Parathyroid adenoma (tissue), 2 donors: ENCODE measurements at regions not wholly inside any gene's neighbourhood (a gene's known extent, or its start where the extent isn't known, plus 50 kb on each side); places are given as distances from the start of the nearest gene placed in this dataset.

ENCODE experiments used
- H2AFZ ChIP-seq: fragments of 300-600 bp; sonication (generic); one replicate; pipeline ENCODE4 v1.7.0; 2017; ENCODE audit warnings: antibody characterized with exemption, mild to moderate bottlenecking
- H3K27ac ChIP-seq: fragments of 300-600 bp; sonication (generic); one replicate; pipeline ENCODE4 v1.7.0; 2017
- H3K27me3 ChIP-seq: fragments of 300-600 bp; sonication (generic); one replicate; pipeline ENCODE4 v1.7.0; 2017; ENCODE audit warnings: low read length; ENCODE audit not compliant: control insufficient read depth, insufficient read depth
- H3K36me3 ChIP-seq: fragments of 300-600 bp; sonication (generic); one replicate; pipeline ENCODE4 v1.7.0; 2017; ENCODE audit warnings: low read length; ENCODE audit not compliant: control insufficient read depth, insufficient read depth
- H3K4me1 ChIP-seq: fragments of 300-600 bp; sonication (generic); one replicate; pipeline ENCODE4 v1.7.0; 2017; ENCODE audit warnings: control low read depth
- H3K4me2 ChIP-seq: fragments of 300-600 bp; sonication (generic); one replicate; pipeline ENCODE4 v1.7.0; 2017; ENCODE audit warnings: low read length
- H3K4me3 ChIP-seq: fragments of 300-600 bp; sonication (generic); one replicate; pipeline ENCODE4 v1.7.0; 2017; ENCODE audit warnings: low read depth, low read length
- H3K79me2 ChIP-seq: fragments of 300-600 bp; sonication (generic); one replicate; pipeline ENCODE4 v1.7.0; 2017; ENCODE audit warnings: control low read depth
- H3K9ac ChIP-seq: fragments of 300-600 bp; sonication (generic); one replicate; pipeline ENCODE4 v1.7.0; 2017; ENCODE audit warnings: mild to moderate bottlenecking
- H3K9me3 ChIP-seq: fragments of 300-600 bp; sonication (generic); one replicate; pipeline ENCODE4 v1.7.0; 2017; ENCODE audit warnings: low read length; ENCODE audit not compliant: control insufficient read depth
- TF ChIP-seq, protein P1 (sequence below): fragments of 300-600 bp; sonication (generic); IDR thresholded peaks from one replicate; pipeline ENCODE4 v1.7.0; 2017; ENCODE audit warnings: antibody characterized with exemption, mild to moderate bottlenecking
- donor health status: primary hyperparathyroidism.

DNA sequence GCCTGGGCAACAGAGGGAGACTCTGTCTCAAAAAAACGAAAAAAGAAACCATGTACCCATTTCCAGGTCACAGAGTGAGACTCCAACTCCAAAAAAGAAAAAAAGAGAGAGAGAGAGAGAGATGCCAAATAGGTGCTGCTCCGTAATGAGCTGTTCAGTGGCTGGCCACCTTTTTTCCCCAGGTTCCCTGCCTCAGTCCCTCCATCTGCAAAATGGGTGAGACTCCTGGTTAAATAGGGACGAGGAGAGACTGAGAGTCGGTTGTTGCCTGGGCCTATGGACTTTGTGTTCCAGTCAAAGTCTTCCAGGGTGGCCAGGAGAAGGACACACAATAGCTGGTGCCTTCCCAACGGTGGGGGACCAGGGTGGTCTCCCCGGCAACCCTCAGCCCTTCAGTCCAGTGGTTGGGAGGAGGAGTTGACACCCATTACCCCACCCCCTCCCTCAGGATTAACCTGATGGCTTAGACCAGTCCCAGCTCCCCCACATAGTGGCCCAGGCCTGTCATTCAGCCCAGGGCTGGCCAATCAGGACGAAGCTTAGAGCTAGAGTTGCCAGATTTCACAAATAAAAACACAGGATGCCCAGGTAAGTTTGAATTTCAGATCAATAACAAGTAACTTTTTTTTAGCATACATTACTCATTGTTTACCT is 258.2 kb downstream of the PARN start:
- H2AFZ ChIP-seq, result no peak overlapping the region
- no peaks in the 10 kb centered on the region for H3K36me3 ChIP-seq
- no peaks in the 10 kb centered on the region for H3K79me2 ChIP-seq
- H3K9me3 ChIP-seq, result no peaks in the 10 kb centered on the region
- no peak overlapping the region for H3K4me2 ChIP-seq
- H3K27ac ChIP-seq, result no peak overlapping the region
- no peak overlapping the region for H3K4me3 ChIP-seq
- TF ChIP-seq, protein P1, sequence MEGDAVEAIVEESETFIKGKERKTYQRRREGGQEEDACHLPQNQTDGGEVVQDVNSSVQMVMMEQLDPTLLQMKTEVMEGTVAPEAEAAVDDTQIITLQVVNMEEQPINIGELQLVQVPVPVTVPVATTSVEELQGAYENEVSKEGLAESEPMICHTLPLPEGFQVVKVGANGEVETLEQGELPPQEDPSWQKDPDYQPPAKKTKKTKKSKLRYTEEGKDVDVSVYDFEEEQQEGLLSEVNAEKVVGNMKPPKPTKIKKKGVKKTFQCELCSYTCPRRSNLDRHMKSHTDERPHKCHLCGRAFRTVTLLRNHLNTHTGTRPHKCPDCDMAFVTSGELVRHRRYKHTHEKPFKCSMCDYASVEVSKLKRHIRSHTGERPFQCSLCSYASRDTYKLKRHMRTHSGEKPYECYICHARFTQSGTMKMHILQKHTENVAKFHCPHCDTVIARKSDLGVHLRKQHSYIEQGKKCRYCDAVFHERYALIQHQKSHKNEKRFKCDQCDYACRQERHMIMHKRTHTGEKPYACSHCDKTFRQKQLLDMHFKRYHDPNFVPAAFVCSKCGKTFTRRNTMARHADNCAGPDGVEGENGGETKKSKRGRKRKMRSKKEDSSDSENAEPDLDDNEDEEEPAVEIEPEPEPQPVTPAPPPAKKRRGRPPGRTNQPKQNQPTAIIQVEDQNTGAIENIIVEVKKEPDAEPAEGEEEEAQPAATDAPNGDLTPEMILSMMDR, result no peak
- H3K27me3 ChIP-seq, result no peaks in the 10 kb centered on the region
- no peaks in the 10 kb centered on the region for H3K4me1 ChIP-seq
- no peak overlapping the region for H3K9ac ChIP-seq

DNA sequence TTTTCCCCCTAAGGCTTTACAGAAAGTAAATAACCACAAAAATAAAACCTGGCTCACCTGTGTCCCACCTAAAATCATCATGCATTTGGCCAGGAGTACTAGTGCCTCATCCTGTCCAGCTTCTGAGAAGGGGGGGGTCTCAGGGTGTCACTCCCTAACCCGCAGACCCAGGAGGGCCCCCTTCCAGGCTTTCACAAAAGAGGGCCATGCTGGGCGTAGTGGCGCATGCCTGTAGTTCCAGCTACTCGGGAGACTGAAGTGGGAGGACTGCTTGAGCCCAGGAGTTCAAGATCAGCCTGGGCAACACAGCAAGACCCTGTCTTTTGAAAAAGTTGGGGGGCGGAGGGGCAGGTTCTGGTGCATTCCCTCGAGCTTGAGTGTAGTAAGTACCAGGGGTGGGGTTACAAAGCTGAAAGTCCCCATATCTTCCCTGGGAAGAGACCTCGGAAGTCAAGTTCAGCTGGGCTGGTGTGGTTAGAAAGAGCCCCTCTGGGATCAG is 259.3 kb downstream of the PARN start:
- no peak overlapping the region for H3K27ac ChIP-seq
- H3K9me3 ChIP-seq, result no peaks in the 10 kb centered on the region
- H3K27me3 ChIP-seq, result no peaks in the 10 kb centered on the region
- no peaks in the 10 kb centered on the region for H3K36me3 ChIP-seq
- no peaks in the 10 kb centered on the region for H3K4me1 ChIP-seq
- H3K9ac ChIP-seq, result no peak overlapping the region
- H2AFZ ChIP-seq, result no peak overlapping the region
- H3K4me2 ChIP-seq, result no peak overlapping the region
- no peak overlapping the region for H3K4me3 ChIP-seq
- H3K79me2 ChIP-seq, result no peaks in the 10 kb centered on the region
- TF ChIP-seq, protein P1, result no peak

DNA sequence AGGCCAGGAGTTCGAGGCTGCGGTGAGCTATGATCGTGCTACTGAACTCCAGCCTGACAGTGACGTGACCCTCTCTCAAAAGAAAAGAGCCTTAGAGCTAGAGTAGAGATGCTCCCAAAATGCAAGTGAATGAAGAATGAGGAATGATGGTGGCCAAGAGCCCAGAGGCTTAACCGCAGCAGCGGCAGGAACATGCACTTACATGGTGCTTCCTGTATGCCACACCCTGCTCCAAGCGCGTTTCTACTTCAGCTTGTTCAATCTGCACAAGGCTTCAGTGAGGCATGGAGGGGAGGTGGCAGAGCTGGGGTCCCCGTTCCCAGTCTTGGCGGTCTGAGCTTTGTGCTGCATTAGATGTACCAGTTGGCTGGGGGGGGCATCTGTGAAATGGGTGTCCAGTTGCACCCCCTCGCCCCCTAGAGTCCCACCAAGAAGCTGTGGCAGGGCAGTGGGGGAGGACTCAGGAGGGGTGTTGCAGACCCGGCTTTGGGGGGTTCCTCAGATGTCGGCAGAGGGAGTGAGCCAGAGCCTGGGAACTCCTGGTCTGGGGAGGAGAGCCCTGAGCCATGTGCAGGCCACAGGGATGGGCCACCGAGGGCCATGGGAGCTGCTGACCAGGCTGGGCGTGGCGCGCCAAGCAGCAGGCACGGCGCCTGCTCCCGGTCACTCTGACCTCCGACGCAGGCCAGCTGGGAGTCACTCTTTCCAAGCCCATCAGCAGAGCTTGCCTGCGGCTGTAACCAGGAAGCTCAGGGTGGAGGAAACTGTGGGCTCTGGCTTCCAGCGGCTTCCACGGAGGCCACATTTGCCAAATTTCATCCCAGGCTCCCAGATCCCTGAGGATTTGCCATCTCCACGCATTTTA is 260.1 kb downstream of the PARN start:
- Histone ChIP-seq H3K4me3 (no peak overlapping the region), H3K27ac (no peak overlapping the region), H2AFZ (no peak overlapping the region), H3K36me3 (no peaks in the 10 kb centered on the region), H3K27me3 (no peaks in the 10 kb centered on the region), H3K9me3 (no peaks in the 10 kb centered on the region), H3K9ac (no peak overlapping the region), H3K4me2 (no peak overlapping the region), H3K79me2 (no peaks in the 10 kb centered on the region), H3K4me1 (no peaks in the 10 kb centered on the region)
- TF ChIP-seq, protein P1, result no peak

DNA sequence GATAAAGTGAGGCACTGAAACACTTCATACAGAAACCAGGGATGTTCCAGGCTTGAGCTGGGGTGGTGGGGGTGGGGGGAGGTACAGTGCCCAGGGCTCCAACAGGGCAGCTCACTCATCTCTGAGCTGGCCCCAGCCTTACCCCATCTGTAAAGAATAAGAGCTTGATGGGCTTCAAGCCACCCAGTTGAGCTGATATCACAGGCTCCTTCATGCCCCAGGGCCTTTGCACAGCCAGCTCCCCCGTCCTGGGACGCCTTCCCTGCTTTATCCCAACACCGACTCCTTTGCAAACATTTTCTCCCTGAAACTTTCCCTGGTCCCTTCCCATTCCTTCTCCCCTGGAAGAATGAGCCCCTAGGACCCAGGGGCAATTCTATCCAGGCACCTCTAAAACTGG is 261.7 kb downstream of the PARN start:
- Histone ChIP-seq H3K9ac (no peak overlapping the region), H3K4me2 (no peak overlapping the region), H2AFZ (no peak overlapping the region), H3K36me3 (no peaks in the 10 kb centered on the region), H3K79me2 (no peaks in the 10 kb centered on the region), H3K27me3 (no peaks in the 10 kb centered on the region), H3K4me3 (no peak overlapping the region), H3K9me3 (no peaks in the 10 kb centered on the region), H3K27ac (no peak overlapping the region), H3K4me1 (no peaks in the 10 kb centered on the region)
- TF ChIP-seq, protein P1, result no peak
